ENCODE measurements at regions not wholly inside any gene's neighbourhood (a gene's known extent, or its start where the extent isn't known, plus 50 kb on each side); places are given as distances from the start of the nearest gene placed in this dataset.

DNA sequence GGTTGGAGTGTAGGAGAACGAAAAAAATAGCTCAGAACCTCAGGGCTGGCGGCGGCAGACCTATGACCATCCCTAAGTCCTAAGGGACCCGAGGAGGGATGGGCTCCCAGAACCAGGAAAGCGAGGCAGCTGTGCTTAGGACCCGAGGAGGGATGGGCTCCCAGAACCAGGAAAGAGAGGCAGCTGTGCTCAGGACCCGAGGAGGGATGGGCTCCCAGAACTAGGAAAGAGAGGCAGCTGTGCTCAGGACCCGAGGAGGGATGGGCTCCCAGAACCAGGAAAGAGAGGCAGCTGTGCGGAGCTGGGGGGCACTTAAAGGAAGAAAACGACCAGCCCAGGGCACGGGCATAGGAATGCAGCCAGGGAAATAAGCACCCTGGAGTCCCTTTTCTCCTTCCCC is 125.0 kb upstream of the DLG1 start:
- no peak overlapping the region for H3K4me3 ChIP-seq (IDR thresholded peaks at IDR 0.05; ENCODE audit: insufficient read depth, low read depth, low read length)
- TF ChIP-seq, protein P1, sequence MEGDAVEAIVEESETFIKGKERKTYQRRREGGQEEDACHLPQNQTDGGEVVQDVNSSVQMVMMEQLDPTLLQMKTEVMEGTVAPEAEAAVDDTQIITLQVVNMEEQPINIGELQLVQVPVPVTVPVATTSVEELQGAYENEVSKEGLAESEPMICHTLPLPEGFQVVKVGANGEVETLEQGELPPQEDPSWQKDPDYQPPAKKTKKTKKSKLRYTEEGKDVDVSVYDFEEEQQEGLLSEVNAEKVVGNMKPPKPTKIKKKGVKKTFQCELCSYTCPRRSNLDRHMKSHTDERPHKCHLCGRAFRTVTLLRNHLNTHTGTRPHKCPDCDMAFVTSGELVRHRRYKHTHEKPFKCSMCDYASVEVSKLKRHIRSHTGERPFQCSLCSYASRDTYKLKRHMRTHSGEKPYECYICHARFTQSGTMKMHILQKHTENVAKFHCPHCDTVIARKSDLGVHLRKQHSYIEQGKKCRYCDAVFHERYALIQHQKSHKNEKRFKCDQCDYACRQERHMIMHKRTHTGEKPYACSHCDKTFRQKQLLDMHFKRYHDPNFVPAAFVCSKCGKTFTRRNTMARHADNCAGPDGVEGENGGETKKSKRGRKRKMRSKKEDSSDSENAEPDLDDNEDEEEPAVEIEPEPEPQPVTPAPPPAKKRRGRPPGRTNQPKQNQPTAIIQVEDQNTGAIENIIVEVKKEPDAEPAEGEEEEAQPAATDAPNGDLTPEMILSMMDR (conservative IDR thresholded peaks at IDR 0.05; ENCODE audit: low read depth, low read length) = no peak

GRCh38 chr3:197422506-197422905 is 124.1 kb upstream of the DLG1 start:
- no peaks in the 10 kb centered on the region for H3K27me3 ChIP-seq (ENCODE audit: insufficient read depth, low read depth)
- H3K4me3 ChIP-seq (IDR thresholded peaks at IDR 0.05; ENCODE audit: insufficient read depth, low read depth, low read length) = no peak overlapping the region
- TF ChIP-seq, protein P1 (conservative IDR thresholded peaks at IDR 0.05; ENCODE audit: low read depth, low read length) = no peak
- H3K27ac ChIP-seq = no peak overlapping the region
- H3K79me2 ChIP-seq (ENCODE audit: insufficient read depth, low read depth) = no peaks in the 10 kb centered on the region
- no peaks in the 10 kb centered on the region for H4K20me1 ChIP-seq (ENCODE audit: insufficient read depth)
- H2AFZ ChIP-seq (ENCODE audit: low read depth) = no peak overlapping the region
- H3K4me2 ChIP-seq = no peak overlapping the region
- no peaks in the 10 kb centered on the region for H3K36me3 ChIP-seq (ENCODE audit: insufficient read depth)
- no peak overlapping the region for H3K9ac ChIP-seq
- H3K4me1 ChIP-seq (ENCODE audit: low read depth, poor library complexity, severe bottlenecking) = no peaks in the 10 kb centered on the region

More for the DNA sequence above, 125.0 kb upstream of the DLG1 start:
- Histone ChIP-seq H3K27me3 (ENCODE audit: insufficient read depth, low read depth) (no peaks in the 10 kb centered on the region), H3K4me2 (no peak overlapping the region), H3K27ac (no peak overlapping the region), H4K20me1 (ENCODE audit: insufficient read depth) (no peaks in the 10 kb centered on the region), H3K79me2 (ENCODE audit: insufficient read depth, low read depth) (no peaks in the 10 kb centered on the region), H2AFZ (ENCODE audit: low read depth) (no peak overlapping the region), H3K4me1 (ENCODE audit: low read depth, poor library complexity, severe bottlenecking) (no peaks in the 10 kb centered on the region), H3K36me3 (ENCODE audit: insufficient read depth) (no peaks in the 10 kb centered on the region), H3K9ac (no peak overlapping the region)

DNA sequence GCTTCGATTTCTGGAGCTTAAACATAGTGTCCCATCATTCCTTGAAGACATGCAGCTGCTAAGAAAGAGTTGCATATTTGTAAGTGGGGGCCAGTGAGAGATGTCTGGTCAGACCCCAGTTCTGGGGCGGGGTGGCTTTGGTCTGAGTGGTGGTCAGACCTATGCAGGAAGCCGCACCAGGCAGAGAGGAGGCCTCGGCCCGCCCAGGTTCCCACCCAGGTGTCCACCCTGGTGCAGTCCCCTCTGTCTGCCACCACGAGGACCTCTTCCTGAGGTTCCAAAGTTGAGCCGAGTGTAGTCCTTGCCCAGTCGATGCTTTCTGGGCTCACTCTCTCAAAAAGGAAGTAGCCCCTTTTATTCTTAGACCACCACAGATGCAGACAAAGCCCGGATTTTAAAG is 122.6 kb upstream of the DLG1 start:
- H3K27me3 ChIP-seq (ENCODE audit: insufficient read depth, low read depth) = no peaks in the 10 kb centered on the region
- H3K27ac ChIP-seq = no peak overlapping the region
- H3K4me3 ChIP-seq (IDR thresholded peaks at IDR 0.05; ENCODE audit: insufficient read depth, low read depth, low read length) = no peak overlapping the region
- H3K4me1 ChIP-seq (ENCODE audit: low read depth, poor library complexity, severe bottlenecking) = no peaks in the 10 kb centered on the region
- H2AFZ ChIP-seq (ENCODE audit: low read depth) = no peak overlapping the region
- H3K36me3 ChIP-seq (ENCODE audit: insufficient read depth) = no peaks in the 10 kb centered on the region
- TF ChIP-seq, protein P1 (conservative IDR thresholded peaks at IDR 0.05; ENCODE audit: low read depth, low read length) = no peak
- H3K9ac ChIP-seq = no peak overlapping the region
- H3K4me2 ChIP-seq = no peak overlapping the region
- H4K20me1 ChIP-seq (ENCODE audit: insufficient read depth) = no peaks in the 10 kb centered on the region
- no peaks in the 10 kb centered on the region for H3K79me2 ChIP-seq (ENCODE audit: insufficient read depth, low read depth)

DNA sequence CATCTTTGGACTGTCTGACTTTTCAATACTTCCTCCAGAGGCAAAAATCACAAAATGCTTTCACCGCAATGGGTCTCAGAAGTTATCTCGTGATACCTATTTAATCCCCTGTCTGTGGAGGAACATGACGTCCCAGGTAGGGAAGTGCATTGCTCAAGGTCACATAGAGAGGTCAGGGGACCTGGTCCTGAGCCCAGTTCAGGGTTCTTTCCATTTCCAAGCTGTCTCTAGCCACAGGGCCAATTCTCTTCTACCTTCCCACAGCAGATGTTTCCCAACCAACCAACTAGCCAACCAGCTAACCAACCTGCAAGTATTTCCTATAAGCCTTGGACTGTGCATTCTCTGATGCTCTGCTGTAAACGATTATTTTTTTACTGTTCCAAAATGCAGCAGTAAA is 122.2 kb upstream of the DLG1 start:
- Histone ChIP-seq H3K4me3 (IDR thresholded peaks at IDR 0.05; ENCODE audit: insufficient read depth, low read depth, low read length) (no peak overlapping the region), H3K4me1 (ENCODE audit: low read depth, poor library complexity, severe bottlenecking) (no peaks in the 10 kb centered on the region), H2AFZ (ENCODE audit: low read depth) (no peak overlapping the region), H4K20me1 (ENCODE audit: insufficient read depth) (no peaks in the 10 kb centered on the region), H3K9ac (no peak overlapping the region), H3K4me2 (no peak overlapping the region), H3K27ac (no peak overlapping the region), H3K79me2 (ENCODE audit: insufficient read depth, low read depth) (no peaks in the 10 kb centered on the region), H3K36me3 (ENCODE audit: insufficient read depth) (no peaks in the 10 kb centered on the region), H3K27me3 (ENCODE audit: insufficient read depth, low read depth) (no peaks in the 10 kb centered on the region)
- TF ChIP-seq, protein P1 (conservative IDR thresholded peaks at IDR 0.05; ENCODE audit: low read depth, low read length) = no peak

Measured in KMS-11 (cell line).